Heart left ventricle (tissue), 16 donors: ENCODE measurements at regions not wholly inside any gene's neighbourhood (a gene's known extent, or its start where the extent isn't known, plus 50 kb on each side); places are given as distances from the start of the nearest gene placed in this dataset.

Experiments used
- ATAC-seq, 4 donors: fragments of 200-7000 bp; cut with Tn5 transposase; one replicate each; pipeline ENCODE4 v1.9.1; 2020 to 2022; ENCODE audit warnings: moderate library complexity in 4 of 4, mild to moderate bottlenecking in 3 of 4, moderate number of reproducible peaks in 1 of 4
- DNase-seq, 5 donors: peaks; one replicate each; pipeline ENCODE4 v3.0.0-alpha.2; 2020
- H3K27ac ChIP-seq, 12 donors: fragments of 200-600 bp; sonication (generic) in 4 of 12; one replicate each; pipeline versions ENCODE4 v1.5.0 to v1.8.0; 2016 to 2022; ENCODE audit warnings: mild to moderate bottlenecking in 2 of 12
- H3K27me3 ChIP-seq, 9 donors: fragments of 200-600 bp; sonication (generic) in 2 of 9; one replicate each; pipeline versions ENCODE4 v1.5.1 to v1.8.0; 2016 to 2022; ENCODE audit warnings: mild to moderate bottlenecking in 3 of 9
- H3K36me3 ChIP-seq, 9 donors: fragments of 200-600 bp; sonication (generic) in 2 of 9; one replicate each; pipeline versions ENCODE4 v1.5.0 to v1.8.0; 2018 to 2022; ENCODE audit warnings: mild to moderate bottlenecking in 2 of 9
- H3K4me1 ChIP-seq, 12 donors: fragments of 200-600 bp; sonication (generic) in 4 of 12; one replicate each; pipeline versions ENCODE4 v1.5.0 to v1.8.0; 2016 to 2022; ENCODE audit warnings: mild to moderate bottlenecking in 3 of 12
- H3K4me3 ChIP-seq, 12 donors: fragments of 200-600 bp; sonication (generic) in 4 of 12; one replicate each; pipeline versions ENCODE4 v1.5.0 to v1.8.0; 2017 to 2022; ENCODE audit warnings: mild to moderate bottlenecking in 9 of 12, moderate library complexity in 4 of 12
- H3K9me3 ChIP-seq, 12 donors: fragments of 200-600 bp; sonication (generic) in 4 of 12; one replicate each; pipeline versions ENCODE4 v1.5.0 to v1.8.0; 2016 to 2022; ENCODE audit warnings: mild to moderate bottlenecking in 1 of 12
- POLR2A ChIP-seq, 2 donors: fragments of 450-650 bp; IDR thresholded peaks; one replicate each; pipeline ENCODE4 v1.6.1; 2017; ENCODE audit warnings: antibody characterized with exemption in 2 of 2, mild to moderate bottlenecking in 2 of 2, moderate library complexity in 2 of 2
- WGBS, 4 donors: extraction: QIAGEN DNeasy Blood & Tissue Kit in 2 of 4; methylation state at CpG; one replicate each; pipeline versions ENCODE4 v1.1.5 to v1.1.7; 2013 to 2018; 5-methylcytosine and 5-hydroxymethylcytosine counted together
- intact Hi-C, 10 donors: fragments of 100-400 bp; cut with DNase I; formaldehyde crosslinking; loops; one replicate each; pipeline versions ENCODE4 v1.11.1 to v1.14.2; 2022
- TF ChIP-seq, protein P1 (sequence below), 12 donors: fragments of 200-600 bp; sonication (generic) in 4 of 12; IDR thresholded peaks; one replicate each; pipeline versions ENCODE4 v1.5.0 to v1.8.0; 2018 to 2022; ENCODE audit warnings: antibody characterized with exemption in 12 of 12, mild to moderate bottlenecking in 5 of 12
- donor health status: ischemic (EF 13 %, LVEDD 7.1; RV severe dilation, severe dysfunction).
- donor health status: healthy with polysubstance abuse.
- donor health status: DM: no; HTN: yes; CAD: no.
- donor health status: DM: no; HTN: no; CAD: no.
- donor health status: ischemic (EF 25% LVEDD 6.9; RV normal size, moderate dysfunction).
- donor health status: ischemic (EF 25% LVEDD 5.7; RV mildly dilated, moderate dysfunction).
- donor health status: healthy.
- donor health status: DM: yes; HTN: yes; CAD: no.
- donor health status: ischemic (EF 35%, LVEDD 5.7; RV mildly dilated, moderate dysfunction).
- donor health status: nonischemic (EF 11% LVEDD 7.7; RV severe dilation, severe dysfunction).
- donor health status: DM: yes; HTN: yes; CAD: no.
- donor health status: PGD.
- donor health status: ischemic (EF 29% LVEDD 5.4; RV normal size, mild dysfunction).
- donor health status: nonischemic (EF 23%, LVEDD 6.1; RV moderate dilation, normal function).

DNA sequence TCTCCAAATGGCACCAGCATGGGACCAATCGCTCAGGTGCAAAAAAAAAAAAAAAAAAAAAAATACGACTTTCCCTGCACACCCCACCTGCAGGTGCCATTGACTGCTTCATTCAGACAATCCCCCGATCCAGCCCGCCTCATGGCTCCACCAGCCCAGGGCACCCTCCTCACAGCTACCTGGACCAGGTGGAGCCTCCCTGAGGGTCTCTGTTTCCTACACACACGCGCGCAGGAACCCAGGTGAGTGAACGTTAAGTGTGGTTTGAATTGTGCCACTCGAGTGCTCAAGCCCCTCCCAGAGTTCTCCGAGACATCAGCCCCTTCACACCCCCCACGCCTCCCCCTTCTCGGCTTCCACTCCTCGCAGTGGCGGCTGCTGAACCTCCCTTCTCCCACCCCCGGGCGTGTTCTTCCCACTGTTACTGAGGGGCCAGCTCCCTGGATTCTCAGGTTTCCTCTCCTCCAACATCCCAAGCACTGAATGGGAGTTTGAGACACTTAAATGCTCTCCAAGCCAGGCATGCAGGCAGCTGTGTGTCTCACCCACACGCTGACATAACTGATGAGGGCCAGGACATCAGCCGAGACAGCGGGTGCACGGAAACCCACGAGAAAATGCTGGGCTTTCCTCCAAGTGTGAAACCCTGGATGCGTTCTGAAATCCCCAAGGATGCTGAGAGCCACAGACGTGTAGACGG is 88.8 kb upstream of the SNTG2 start:
- intact Hi-C loops = no loop called here
- no peak for DNase-seq
- TF ChIP-seq, protein P1, sequence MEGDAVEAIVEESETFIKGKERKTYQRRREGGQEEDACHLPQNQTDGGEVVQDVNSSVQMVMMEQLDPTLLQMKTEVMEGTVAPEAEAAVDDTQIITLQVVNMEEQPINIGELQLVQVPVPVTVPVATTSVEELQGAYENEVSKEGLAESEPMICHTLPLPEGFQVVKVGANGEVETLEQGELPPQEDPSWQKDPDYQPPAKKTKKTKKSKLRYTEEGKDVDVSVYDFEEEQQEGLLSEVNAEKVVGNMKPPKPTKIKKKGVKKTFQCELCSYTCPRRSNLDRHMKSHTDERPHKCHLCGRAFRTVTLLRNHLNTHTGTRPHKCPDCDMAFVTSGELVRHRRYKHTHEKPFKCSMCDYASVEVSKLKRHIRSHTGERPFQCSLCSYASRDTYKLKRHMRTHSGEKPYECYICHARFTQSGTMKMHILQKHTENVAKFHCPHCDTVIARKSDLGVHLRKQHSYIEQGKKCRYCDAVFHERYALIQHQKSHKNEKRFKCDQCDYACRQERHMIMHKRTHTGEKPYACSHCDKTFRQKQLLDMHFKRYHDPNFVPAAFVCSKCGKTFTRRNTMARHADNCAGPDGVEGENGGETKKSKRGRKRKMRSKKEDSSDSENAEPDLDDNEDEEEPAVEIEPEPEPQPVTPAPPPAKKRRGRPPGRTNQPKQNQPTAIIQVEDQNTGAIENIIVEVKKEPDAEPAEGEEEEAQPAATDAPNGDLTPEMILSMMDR (IDR thresholded peaks at IDR 0.05) = no peak
- TF ChIP-seq POLR2A (IDR thresholded peaks at IDR 0.05) = no peak
- H3K4me1 ChIP-seq = peaks cover 0 to 2% (median 0%) of the 10 kb centered on the region in 12 donors
- peaks cover 0 to 34% (median 3%) of the 10 kb centered on the region in 9 donors for H3K27me3 ChIP-seq
- WGBS, 4 donors = 44 to 50% (median 47%) methylated on average over 21 to 24 of the region's 24 CpGs
- no peaks in the 10 kb centered on the region for H3K36me3 ChIP-seq
- ATAC-seq = no peak
- H3K9me3 ChIP-seq = no peaks in the 10 kb centered on the region
- no peak overlapping the region for H3K27ac ChIP-seq
- H3K4me3 ChIP-seq = no peak overlapping the region

DNA sequence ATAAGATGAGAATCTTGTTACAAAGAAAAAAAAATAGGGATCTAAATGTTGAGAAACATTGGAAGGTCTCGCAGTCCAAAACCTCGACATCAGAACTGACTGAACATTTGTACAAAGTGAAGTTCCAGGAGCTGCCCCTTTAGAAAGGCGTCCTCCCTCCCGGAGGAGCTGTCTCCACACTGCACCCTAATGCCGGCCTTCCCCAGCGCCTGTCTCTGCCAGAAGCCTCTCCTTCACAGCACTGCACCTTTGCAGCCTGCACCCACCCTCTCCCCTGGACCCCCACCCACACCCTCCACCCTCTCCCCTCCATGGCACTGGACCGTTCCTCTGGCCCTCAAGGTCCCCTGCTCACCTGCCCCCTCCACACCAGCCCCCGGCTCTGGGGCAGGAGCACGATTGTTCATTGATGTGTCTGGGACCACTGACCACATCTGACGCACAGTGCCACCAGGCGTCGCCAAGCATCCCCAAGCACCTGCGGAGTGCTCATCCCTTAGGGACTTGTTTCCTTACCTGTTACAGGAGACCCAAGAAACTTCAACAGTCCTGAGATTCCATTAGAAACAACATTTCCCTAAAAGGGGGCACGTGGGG is 90.3 kb upstream of the SNTG2 start:
- Histone ChIP-seq H3K9me3 (no peaks in the 10 kb centered on the region), H3K27ac (no peak overlapping the region), H3K4me3 (no peak overlapping the region), H3K36me3 (no peaks in the 10 kb centered on the region), H3K4me1 (no peaks in the 10 kb centered on the region), H3K27me3 (peaks cover 0 to 30% (median 3%) of the 10 kb centered on the region in 9 donors)
- 64 to 70% (median 69%) methylated on average over 14 of the region's 14 CpGs for WGBS, 4 donors
- DNase-seq (no peak), ATAC-seq (no peak)
- intact Hi-C loops = no loop called here
- TF ChIP-seq, protein P1 (IDR thresholded peaks at IDR 0.05) = no peak
- TF ChIP-seq POLR2A (IDR thresholded peaks at IDR 0.05) = no peak

DNA sequence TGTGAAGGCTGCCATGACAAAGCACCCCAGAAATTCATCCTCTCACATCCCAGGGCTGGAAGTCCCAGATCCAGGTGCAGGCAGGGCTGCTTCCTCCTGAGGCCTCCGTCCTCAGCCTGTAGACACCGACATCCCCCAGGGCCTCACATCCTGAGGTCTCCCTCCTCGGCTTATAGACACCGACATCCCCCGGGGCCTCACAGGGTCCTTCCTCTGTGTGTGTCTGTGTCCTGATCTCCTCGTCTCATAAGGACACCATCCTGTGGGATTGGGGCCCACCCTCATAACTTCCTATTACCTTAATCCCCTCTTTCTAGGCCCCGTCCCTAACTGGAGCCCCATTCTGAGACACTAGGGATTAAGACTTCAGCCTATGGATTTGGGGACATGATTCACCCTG is 92.0 kb upstream of the SNTG2 start:
- no peak overlapping the region for H3K4me3 ChIP-seq
- no peak for TF ChIP-seq POLR2A (IDR thresholded peaks at IDR 0.05)
- TF ChIP-seq, protein P1 (IDR thresholded peaks at IDR 0.05) = no peak
- no peaks in the 10 kb centered on the region for H3K9me3 ChIP-seq
- H3K4me1 ChIP-seq = no peaks in the 10 kb centered on the region
- no peak for DNase-seq
- H3K27ac ChIP-seq = no peak overlapping the region
- no peaks in the 10 kb centered on the region for H3K36me3 ChIP-seq
- intact Hi-C loops = loop anchor here in 5 of 10 donors (5.0 to 10.0 kb wide), 2 partner anchors 686 to 689 kb away; no protein-coding TSS in a partner anchor
- H3K27me3 ChIP-seq = peaks cover 0 to 23% (median 3%) of the 10 kb centered on the region in 9 donors
- 71 to 82% (median 80%) methylated on average over 6 to 7 of the region's 7 CpGs for WGBS, 4 donors
- no peak for ATAC-seq

DNA sequence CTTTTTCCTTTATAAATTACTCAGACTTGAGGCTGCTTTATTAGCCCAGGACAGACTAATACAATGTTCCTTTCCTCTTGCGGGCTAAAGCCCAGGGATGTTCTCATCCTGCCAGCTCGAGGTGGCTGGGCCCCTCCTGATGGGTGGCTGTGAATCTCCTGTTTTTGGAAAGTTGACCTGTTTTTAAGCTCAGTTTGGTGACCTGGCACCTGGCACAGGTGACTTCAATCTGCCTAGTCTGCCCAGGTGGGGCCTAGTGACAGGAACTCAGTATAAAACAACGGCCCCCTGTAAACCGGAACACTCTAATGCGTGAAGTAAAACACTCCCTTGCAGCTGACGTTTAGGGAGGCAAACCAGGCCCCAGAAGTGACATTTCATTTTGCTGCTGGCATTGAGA is 92.7 kb upstream of the SNTG2 start:
- DNase-seq = no peak
- no peak for ATAC-seq
- Histone ChIP-seq H3K4me3 (no peak overlapping the region), H3K27ac (no peak overlapping the region), H3K27me3 (peaks cover 0 to 16% (median 0%) of the 10 kb centered on the region in 9 donors), H3K4me1 (no peaks in the 10 kb centered on the region), H3K9me3 (no peaks in the 10 kb centered on the region), H3K36me3 (no peaks in the 10 kb centered on the region)
- TF ChIP-seq, protein P1 (IDR thresholded peaks at IDR 0.05) = no peak
- no peak for TF ChIP-seq POLR2A (IDR thresholded peaks at IDR 0.05)
- 54 to 63% (median 57%) methylated on average over 6 of the region's 6 CpGs for WGBS, 4 donors
- intact Hi-C loops = loop anchor here in 5 of 10 donors (5.0 to 10.0 kb wide), 2 partner anchors 687 to 689 kb away; no protein-coding TSS in a partner anchor
